ENCODE measurements at regions not wholly inside any gene's neighbourhood (a gene's known extent, or its start where the extent isn't known, plus 50 kb on each side); places are given as distances from the start of the nearest gene placed in this dataset.

GRCh38 chr5:72561148-72561972, 54.1 kb upstream of the ZNF366 start:
- Histone ChIP-seq H3K23ac (ENCODE audit: low read depth, low read length) (no peak overlapping the region), H4K20me1 (ENCODE audit: insufficient read depth, low read length) (no peaks in the 10 kb centered on the region), H4K8ac (ENCODE audit: low read depth in 2 of 2, low read length in 2 of 2) (no peak overlapping the region), H2AK9ac (replicated peaks; ENCODE audit: low read depth, low read length, poor library complexity) (no peak overlapping the region), H3K14ac (replicated peaks; ENCODE audit: low read depth, low read length) (no peak overlapping the region), H2BK20ac (ENCODE audit: low read depth, low read length) (no peak overlapping the region), H4K5ac (ENCODE audit: low read depth, low read length) (no peak overlapping the region), H3K9ac (ENCODE audit: low read depth, low read length) (no peak overlapping the region), H3K27me3 (ENCODE audit: control insufficient read depth, insufficient read depth, low read length) (no peaks in the 10 kb centered on the region), H3K4me1 (ENCODE audit: control insufficient read depth, insufficient read depth, low read length) (peaks cover 8% of the 10 kb centered on the region), H3K27ac (ENCODE audit: insufficient read depth, low read length) (no peak overlapping the region), H3K9me3 (ENCODE audit: control insufficient read depth, insufficient read depth, low read length) (0 out of 2 replicates have a peak, but pooled peaks cover 2% of the 10 kb centered on the region), H3K4me2 (ENCODE audit: low read depth, low read length) (no peak overlapping the region), H3K4ac (ENCODE audit: low read depth, low read length) (no peak overlapping the region), H4K91ac (ENCODE audit: insufficient read depth, low read depth, low read length) (no peak overlapping the region), H3K18ac (ENCODE audit: low read depth, low read length) (no peak overlapping the region), H2BK5ac (ENCODE audit: low read depth, low read length, poor library complexity, severe bottlenecking) (no peak overlapping the region), H2AFZ (replicated peaks; ENCODE audit: low read length, poor library complexity) (no peak overlapping the region), H3K36me3 (ENCODE audit: control insufficient read depth, insufficient read depth, low read length) (no peaks in the 10 kb centered on the region), H2BK120ac (ENCODE audit: low read depth, low read length) (0 out of 2 replicates have a peak overlapping the region, but pooled peaks have one; percentile 2), H2AK5ac (ENCODE audit: low read depth, low read length) (no peak overlapping the region), H3K79me1 (ENCODE audit: low read depth in 1 of 2, low read length in 2 of 2) (no peaks in the 10 kb centered on the region), H3K4me3 (ENCODE audit: insufficient read depth, low read depth, low read length) (no peak overlapping the region), H2BK15ac (ENCODE audit: low read depth, low read length) (no peak overlapping the region), H3K9me1 (ENCODE audit: insufficient read depth, low read length) (no peaks in the 10 kb centered on the region), H3K56ac (ENCODE audit: extremely low read depth, insufficient read depth, low read length) (no peak overlapping the region)
- BruUV-seq (replicated peaks), result no TSS peak
- in situ Hi-C loops (cut with MboI; ENCODE audit: low sequenced_read_pairs) (no loop called here), intact Hi-C loops (cut with micrococcal nuclease) (no loop called here), dilution Hi-C loops (cut with HindIII; ENCODE audit: low sequenced_read_pairs, unreplicated experiment) (no loop called here)
- WGBS, 2 experiments (ENCODE audit: extremely low coverage in 2 of 2, insufficient read length in 1 of 2), result 70% methylated on average over 4 of the region's 5 CpGs; no CpG with 5 or more reads in 1 of the 2 experiments
- POLR2A ChIA-PET (ENCODE audit: unreplicated experiment), result no interaction called here
- no peak for ATAC-seq (ENCODE audit: low read depth)
- CTCF ChIA-PET, result no interaction called here
- TF ChIP-seq RAD21 (IDR thresholded peaks at IDR 0.05; ENCODE audit: low read length) (no peak), MAZ (IDR thresholded peaks at IDR 0.05; ENCODE audit: borderline replicate concordance, low read depth, low read length) (no peak), USF2 (IDR thresholded peaks at IDR 0.05; ENCODE audit: low read depth, low read length) (no peak), BHLHE40 (IDR thresholded peaks at IDR 0.05; ENCODE audit: low read depth, low read length) (no peak), SMC3 (IDR thresholded peaks at IDR 0.05; ENCODE audit: low read depth, low read length) (no peak), CHD1 (IDR thresholded peaks at IDR 0.05; ENCODE audit: low read depth, low read length) (no peak), NFE2L2 (IDR thresholded peaks at IDR 0.05; ENCODE audit: low read depth, low read length) (no peak), FOS (IDR thresholded peaks at IDR 0.05; ENCODE audit: low read depth, low read length) (no peak), POLR2A (IDR thresholded peaks at IDR 0.05; ENCODE audit: low read depth, low read length) (no peak)
- no peak for DNase-seq
